WTC11 (cell line): ENCODE measurements at regions not wholly inside any gene's neighbourhood (a gene's known extent, or its start where the extent isn't known, plus 50 kb on each side); places are given as distances from the start of the nearest gene placed in this dataset.

Experiments
- ATAC-seq: fragments of 200-7000 bp; cut with Tn5 transposase; 2 replicates; pipeline ENCODE4 v1.10.0; 2021; ENCODE audit warnings: mild to moderate bottlenecking, moderate library complexity
- CTCF ChIA-PET: fragments of 300-600 bp; sonication (Branson Sonifier 250); formaldehyde crosslinking; loops from one replicate; lab custom pipeline; 2021; ENCODE audit warnings: antibody characterized with exemption; lab: Charles Lee
- POLR2A ChIA-PET: fragments of 350-600 bp; sonication (Branson Sonifier 250); formaldehyde crosslinking; loops from one replicate; lab custom pipeline; 2021; ENCODE audit warnings: antibody characterized with exemption; lab: Charles Lee
- DNase-seq: peaks from one replicate; pipeline ENCODE4 v3.0.0; 2021; ENCODE audit warnings: low spot score
- H3K27ac Mint-ChIP-seq: 2 replicates; pipeline ENCODE4 v1.8.0; 2021; ENCODE audit warnings: mixed read lengths
- H3K27me3 Mint-ChIP-seq: 2 replicates; pipeline ENCODE4 v1.8.0; 2021; ENCODE audit warnings: low read depth, mild to moderate bottlenecking, moderate library complexity, mixed read lengths
- H3K36me3 Mint-ChIP-seq: 2 replicates; pipeline ENCODE4 v1.8.0; 2021; ENCODE audit warnings: mixed read lengths
- H3K4me1 Mint-ChIP-seq: 2 replicates; pipeline ENCODE4 v1.8.0; 2022; ENCODE audit warnings: mixed read lengths
- H3K4me3 Mint-ChIP-seq: 2 replicates; pipeline ENCODE4 v1.8.0; 2021; ENCODE audit warnings: mild to moderate bottlenecking, moderate library complexity, mixed read lengths
- H3K9me3 Mint-ChIP-seq: 2 replicates; pipeline ENCODE4 v1.8.0; 2021; ENCODE audit warnings: mixed read lengths
- ATF6 ChIP-seq: sonication (generic); formaldehyde crosslinking; IDR thresholded peaks from 2 replicates; pipeline ENCODE4 v1.8.1; 2023; ENCODE audit warnings: mild to moderate bottlenecking, missing genetic modification reagents
- CTCF ChIP-seq: fragments of 200-600 bp; IDR thresholded peaks from 2 replicates; pipeline ENCODE4 v1.8.0; 2022; ENCODE audit warnings: antibody characterized with exemption
- ELF4 ChIP-seq: sonication (generic); formaldehyde crosslinking; IDR thresholded peaks from 2 replicates; pipeline ENCODE4 v1.8.1; 2022; ENCODE audit warnings: low read depth, mild to moderate bottlenecking, moderate library complexity, missing genetic modification reagents
- ETV6 ChIP-seq: sonication (generic); formaldehyde crosslinking; IDR thresholded peaks from 2 replicates; pipeline ENCODE4 v1.8.1; 2022; ENCODE audit warnings: mild to moderate bottlenecking, missing genetic modification reagents
- FOXJ3 ChIP-seq: sonication (generic); formaldehyde crosslinking; IDR thresholded peaks from 2 replicates; pipeline ENCODE4 v1.9.0; 2021; ENCODE audit warnings: missing genetic modification reagents, mild to moderate bottlenecking, borderline replicate concordance
- FOXK1 ChIP-seq: sonication (generic); formaldehyde crosslinking; IDR thresholded peaks from 2 replicates; pipeline ENCODE4 v1.8.0; 2022; ENCODE audit warnings: mild to moderate bottlenecking, moderate library complexity, missing genetic modification reagents
- MXD4 ChIP-seq: fragments of 250-450 bp; sonication (Bioruptor Pico); IDR thresholded peaks from 2 replicates; pipeline ENCODE4 v1.8.0; 2021; ENCODE audit warnings: mild to moderate bottlenecking, moderate library complexity, borderline replicate concordance
- NFE2L1 ChIP-seq: sonication (generic); formaldehyde crosslinking; IDR thresholded peaks from 2 replicates; pipeline ENCODE4 v1.8.1; 2023; ENCODE audit warnings: missing genetic modification reagents
- NR1H2 ChIP-seq: sonication (generic); formaldehyde crosslinking; IDR thresholded peaks from 2 replicates; pipeline ENCODE4 v1.9.0; 2021; ENCODE audit warnings: mild to moderate bottlenecking, moderate library complexity, missing genetic modification reagents
- OVOL2 ChIP-seq: fragments of 250-450 bp; sonication (Bioruptor Pico); IDR thresholded peaks from 2 replicates; pipeline ENCODE4 v1.9.0; 2021; ENCODE audit warnings: mild to moderate bottlenecking, borderline replicate concordance
- PREB ChIP-seq: sonication (generic); formaldehyde crosslinking; IDR thresholded peaks from 2 replicates; pipeline ENCODE4 v1.8.1; 2022; ENCODE audit warnings: mild to moderate bottlenecking, missing genetic modification reagents, moderate library complexity, borderline replicate concordance
- ZNF281 ChIP-seq: sonication (generic); formaldehyde crosslinking; IDR thresholded peaks from 2 replicates; pipeline ENCODE4 v1.8.0; 2023; ENCODE audit warnings: mild to moderate bottlenecking, missing genetic modification reagents
- ZNF396 ChIP-seq: fragments of 250-450 bp; sonication (Bioruptor Pico); IDR thresholded peaks from 2 replicates; pipeline ENCODE4 v1.8.0; 2021; ENCODE audit warnings: mild to moderate bottlenecking, moderate library complexity, borderline replicate concordance
- ZNF416 ChIP-seq: fragments of 250-450 bp; sonication (Bioruptor Pico); IDR thresholded peaks from 2 replicates; pipeline ENCODE4 v1.9.0; 2021; ENCODE audit warnings: mild to moderate bottlenecking, inconsistent platforms
- ZNF532 ChIP-seq: fragments of 250-450 bp; sonication (Bioruptor Pico); IDR thresholded peaks from 2 replicates; pipeline ENCODE4 v1.9.0; 2021; ENCODE audit warnings: mild to moderate bottlenecking, borderline replicate concordance
- TF ChIP-seq, protein P1 (sequence below): sonication (generic); formaldehyde crosslinking; IDR thresholded peaks from 2 replicates; pipeline ENCODE4 v1.8.0; 2022; ENCODE audit warnings: mild to moderate bottlenecking, missing genetic modification reagents

GRCh38 chr17:53133876-53134275 lies 688.9 kb upstream of the KIF2B start:
- Mint-ChIP-seq H3K4me1 (peaks cover 9% of the 10 kb centered on the region), H3K4me3 (no peak overlapping the region), H3K9me3 (peaks cover 11% of the 10 kb centered on the region), H3K27me3 (no peaks in the 10 kb centered on the region), H3K27ac (no peak overlapping the region)
- no peak for TF ChIP-seq ZNF281
- TF ChIP-seq ZNF396 (CRISPR knock-in tag), result no peak
- TF ChIP-seq, protein P1, sequence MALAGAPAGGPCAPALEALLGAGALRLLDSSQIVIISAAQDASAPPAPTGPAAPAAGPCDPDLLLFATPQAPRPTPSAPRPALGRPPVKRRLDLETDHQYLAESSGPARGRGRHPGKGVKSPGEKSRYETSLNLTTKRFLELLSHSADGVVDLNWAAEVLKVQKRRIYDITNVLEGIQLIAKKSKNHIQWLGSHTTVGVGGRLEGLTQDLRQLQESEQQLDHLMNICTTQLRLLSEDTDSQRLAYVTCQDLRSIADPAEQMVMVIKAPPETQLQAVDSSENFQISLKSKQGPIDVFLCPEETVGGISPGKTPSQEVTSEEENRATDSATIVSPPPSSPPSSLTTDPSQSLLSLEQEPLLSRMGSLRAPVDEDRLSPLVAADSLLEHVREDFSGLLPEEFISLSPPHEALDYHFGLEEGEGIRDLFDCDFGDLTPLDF, result no peak
- no peak for TF ChIP-seq ZNF416
- no peak for TF ChIP-seq MXD4 (CRISPR knock-in tag)
- no peak for TF ChIP-seq ETV6 (CRISPR knock-in tag)
- TF ChIP-seq ELF4, result no peak
- TF ChIP-seq OVOL2 (CRISPR knock-in tag), result no peak
- TF ChIP-seq CTCF, result no peak
- no peak for TF ChIP-seq ATF6 (CRISPR knock-in tag)
- TF ChIP-seq ZNF532 (CRISPR knock-in tag), result no peak
- TF ChIP-seq FOXK1 (CRISPR knock-in tag), result no peak
- TF ChIP-seq NR1H2, result no peak
- no peak for TF ChIP-seq NFE2L1 (CRISPR knock-in tag)
- no peak for TF ChIP-seq PREB (CRISPR knock-in tag)
- TF ChIP-seq FOXJ3 (CRISPR knock-in tag), result no peak
- TF ChIP-seq, all 79 proteins: peak for 0
- DNase-seq (no peak), ATAC-seq (no peak)
- CTCF ChIA-PET, result no interaction called here
- peaks cover 4% of the 10 kb centered on the region for H3K36me3 Mint-ChIP-seq
- POLR2A ChIA-PET, result no interaction called here
